ENCODE measurements at regions not wholly inside any gene's neighbourhood (a gene's known extent, or its start where the extent isn't known, plus 50 kb on each side); places are given as distances from the start of the nearest gene placed in this dataset.
A peak's percentile ranks its signal among the peaks of the same experiment; 100 is the strongest.

DNA sequence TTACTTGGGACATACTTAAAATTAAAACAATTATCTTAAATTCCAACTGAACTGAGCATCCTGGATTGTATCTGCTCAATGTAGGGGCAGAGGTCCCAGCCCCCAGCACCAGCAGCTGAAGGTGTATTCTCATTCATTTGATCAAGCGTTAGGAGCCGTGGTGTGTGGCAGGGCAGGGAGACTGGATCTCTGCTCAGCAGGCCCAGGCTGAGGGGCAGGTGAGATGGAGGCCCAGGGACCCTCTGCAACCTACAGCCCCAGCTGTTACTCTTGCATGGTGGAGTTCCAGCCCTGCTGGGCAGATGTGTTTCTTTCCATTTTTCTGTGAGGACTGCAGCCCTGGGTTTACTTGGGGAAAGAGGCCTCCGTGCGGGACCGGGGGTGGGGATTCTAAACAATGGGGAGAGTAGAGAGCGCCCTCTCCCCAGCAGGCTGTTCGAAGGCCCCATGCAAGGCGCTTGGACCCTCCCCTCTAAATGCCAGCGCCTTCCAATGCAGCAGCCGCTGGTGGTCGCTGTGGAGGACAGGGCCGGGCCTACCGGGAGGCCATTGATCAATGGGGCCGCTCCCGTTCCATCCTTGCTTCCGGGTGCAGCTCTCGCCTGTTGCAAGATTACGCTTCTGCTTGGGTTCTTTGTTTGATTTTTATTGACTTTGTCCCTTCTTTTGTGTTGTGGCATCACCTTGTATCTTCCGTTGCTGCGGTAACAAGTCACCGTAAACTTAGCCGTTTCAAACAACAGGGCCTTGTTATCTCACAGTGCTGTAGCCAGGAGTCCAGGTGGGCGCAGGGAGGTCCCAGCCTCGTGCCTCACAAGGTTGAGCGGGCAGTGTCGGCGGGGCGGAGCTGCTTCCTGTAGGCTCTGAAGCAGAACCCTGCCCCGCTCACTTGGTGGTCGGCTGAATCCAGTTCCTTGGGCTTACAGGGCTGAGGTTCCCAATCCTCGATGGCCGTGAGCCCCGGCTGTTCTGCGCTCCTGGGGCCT, 134.8 kb upstream of the PHACTR3 start (continued):
- no peak for TF ChIP-seq KDM5A (IDR thresholded peaks at IDR 0.05; ENCODE audit: low read length)
- TF ChIP-seq, protein P1, sequence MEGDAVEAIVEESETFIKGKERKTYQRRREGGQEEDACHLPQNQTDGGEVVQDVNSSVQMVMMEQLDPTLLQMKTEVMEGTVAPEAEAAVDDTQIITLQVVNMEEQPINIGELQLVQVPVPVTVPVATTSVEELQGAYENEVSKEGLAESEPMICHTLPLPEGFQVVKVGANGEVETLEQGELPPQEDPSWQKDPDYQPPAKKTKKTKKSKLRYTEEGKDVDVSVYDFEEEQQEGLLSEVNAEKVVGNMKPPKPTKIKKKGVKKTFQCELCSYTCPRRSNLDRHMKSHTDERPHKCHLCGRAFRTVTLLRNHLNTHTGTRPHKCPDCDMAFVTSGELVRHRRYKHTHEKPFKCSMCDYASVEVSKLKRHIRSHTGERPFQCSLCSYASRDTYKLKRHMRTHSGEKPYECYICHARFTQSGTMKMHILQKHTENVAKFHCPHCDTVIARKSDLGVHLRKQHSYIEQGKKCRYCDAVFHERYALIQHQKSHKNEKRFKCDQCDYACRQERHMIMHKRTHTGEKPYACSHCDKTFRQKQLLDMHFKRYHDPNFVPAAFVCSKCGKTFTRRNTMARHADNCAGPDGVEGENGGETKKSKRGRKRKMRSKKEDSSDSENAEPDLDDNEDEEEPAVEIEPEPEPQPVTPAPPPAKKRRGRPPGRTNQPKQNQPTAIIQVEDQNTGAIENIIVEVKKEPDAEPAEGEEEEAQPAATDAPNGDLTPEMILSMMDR (IDR thresholded peaks at IDR 0.05; ENCODE audit: control extremely low read depth in 1 of 3, insufficient read depth in 1 of 3, low read depth in 1 of 3, low read length in 3 of 3), result peak; percentile 29 to 53 (median 50); a peak in 3 of 4 replicates
- TF ChIP-seq JUN (IDR thresholded peaks at IDR 0.05; ENCODE audit: low read depth, low read length), result no peak
- no peak for TF ChIP-seq CHD2 (IDR thresholded peaks at IDR 0.05; ENCODE audit: low read length)
- TF ChIP-seq CHD1 (IDR thresholded peaks at IDR 0.05; ENCODE audit: low read depth, low read length), result no peak
- TF ChIP-seq EP300 (IDR thresholded peaks at IDR 0.05; ENCODE audit: borderline replicate concordance in 1 of 2, low read depth in 2 of 2, low read length in 2 of 2), result no peak
- TF ChIP-seq SP4 (IDR thresholded peaks at IDR 0.05; ENCODE audit: low read length), result no peak
- peak in 1 of 2 experiments; percentile 22; a peak in 1 of 4 replicates for TF ChIP-seq RAD21 (IDR thresholded peaks at IDR 0.05 in 1 of 2, conservative IDR thresholded peaks at IDR 0.05 in 1 of 2; ENCODE audit: low read depth in 2 of 2, low read length in 2 of 2)
- no peak for TF ChIP-seq SAP30 (IDR thresholded peaks at IDR 0.05; ENCODE audit: insufficient read depth, insufficient replicate concordance, low read length)
- TF ChIP-seq POLR2AphosphoS5 (IDR thresholded peaks at IDR 0.05; ENCODE audit: low read depth, low read length), result no peak
- no peak for TF ChIP-seq SP1 (IDR thresholded peaks at IDR 0.05; ENCODE audit: low read depth, low read length)
- no peak for TF ChIP-seq GTF2F1 (IDR thresholded peaks at IDR 0.05; ENCODE audit: borderline replicate concordance, low read depth, low read length)
- no peak for TF ChIP-seq NRF1 (IDR thresholded peaks at IDR 0.05; ENCODE audit: low read depth, low read length)
- no peak for TF ChIP-seq SIX5 (IDR thresholded peaks at IDR 0.05; ENCODE audit: low read depth, low read length)
